NCI-H187 treated with DMSO at 0.1 percent for 48 hours (cell line): ENCODE measurements at regions not wholly inside any gene's neighbourhood (a gene's known extent, or its start where the extent isn't known, plus 50 kb on each side); places are given as distances from the start of the nearest gene placed in this dataset.
"Not testable (repeated sequence)": the region's sequence is repeated elsewhere in the genome, so short reads cannot be mapped to it uniquely, and the experiment has no call there.

Source experiments
- DNase-seq: peaks from one replicate; lab custom pipeline; 2025; lab: John Stamatoyannopoulos, UW

DNA sequence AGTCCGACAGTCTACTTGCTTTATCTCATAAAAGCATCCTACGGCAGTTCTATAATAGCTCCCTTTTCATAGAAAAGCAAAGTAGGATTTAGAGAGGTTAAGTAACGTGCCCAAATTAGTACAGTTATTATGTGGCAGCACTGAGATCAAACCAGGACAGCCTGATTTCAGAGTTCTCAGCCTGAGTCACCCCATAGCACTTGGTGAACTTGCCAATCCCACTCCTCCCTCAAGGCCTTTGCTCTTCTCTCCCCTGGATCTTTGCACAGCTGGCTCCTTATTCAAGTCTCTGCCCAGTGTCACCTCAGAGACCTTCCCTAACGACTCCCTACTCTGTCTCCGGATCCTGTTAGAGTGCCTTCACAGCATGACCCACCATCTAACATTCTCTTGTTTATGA is 438.0 kb upstream of the NFE2L3 start:
- DNase-seq: no peak

DNA sequence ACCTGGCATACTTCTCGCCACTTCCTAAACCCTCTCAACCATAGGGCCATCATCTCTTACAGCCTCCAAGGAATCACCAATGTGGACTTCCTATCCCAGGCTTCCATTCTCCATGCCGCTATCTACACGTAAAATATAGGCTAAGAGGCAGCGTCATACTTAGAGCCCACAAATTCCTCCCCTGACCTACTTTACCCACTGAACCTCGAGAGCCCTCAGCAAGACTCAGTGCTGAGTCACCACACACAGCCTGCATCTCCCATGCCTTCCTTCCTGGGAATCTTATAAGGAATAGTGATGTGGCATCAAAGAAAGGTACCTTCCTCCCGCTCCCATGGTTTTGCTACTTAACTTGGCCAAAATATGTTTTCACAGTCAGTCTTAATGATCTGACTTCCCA is 435.6 kb upstream of the NFE2L3 start:
- DNase-seq: no peak

DNA sequence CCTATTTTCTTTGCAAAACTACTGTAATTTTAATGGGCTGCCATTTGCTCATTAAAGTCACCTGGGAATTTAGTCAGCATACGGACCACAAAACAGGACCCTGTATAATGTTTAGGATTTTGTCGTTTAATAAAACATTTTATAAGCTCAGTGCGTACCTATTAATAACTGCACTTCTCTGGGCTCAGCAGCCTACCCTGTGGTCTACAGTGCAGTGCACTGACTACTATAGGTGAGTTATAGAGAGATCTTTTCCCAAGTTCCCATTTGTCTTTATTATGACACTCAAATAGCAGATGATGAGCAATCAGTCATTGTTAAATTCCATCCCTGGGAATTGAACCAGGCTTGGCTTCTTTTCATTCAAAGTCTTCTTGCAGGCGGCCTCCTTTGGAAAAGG is 433.4 kb upstream of the NFE2L3 start:
- DNase-seq: no peak

DNA sequence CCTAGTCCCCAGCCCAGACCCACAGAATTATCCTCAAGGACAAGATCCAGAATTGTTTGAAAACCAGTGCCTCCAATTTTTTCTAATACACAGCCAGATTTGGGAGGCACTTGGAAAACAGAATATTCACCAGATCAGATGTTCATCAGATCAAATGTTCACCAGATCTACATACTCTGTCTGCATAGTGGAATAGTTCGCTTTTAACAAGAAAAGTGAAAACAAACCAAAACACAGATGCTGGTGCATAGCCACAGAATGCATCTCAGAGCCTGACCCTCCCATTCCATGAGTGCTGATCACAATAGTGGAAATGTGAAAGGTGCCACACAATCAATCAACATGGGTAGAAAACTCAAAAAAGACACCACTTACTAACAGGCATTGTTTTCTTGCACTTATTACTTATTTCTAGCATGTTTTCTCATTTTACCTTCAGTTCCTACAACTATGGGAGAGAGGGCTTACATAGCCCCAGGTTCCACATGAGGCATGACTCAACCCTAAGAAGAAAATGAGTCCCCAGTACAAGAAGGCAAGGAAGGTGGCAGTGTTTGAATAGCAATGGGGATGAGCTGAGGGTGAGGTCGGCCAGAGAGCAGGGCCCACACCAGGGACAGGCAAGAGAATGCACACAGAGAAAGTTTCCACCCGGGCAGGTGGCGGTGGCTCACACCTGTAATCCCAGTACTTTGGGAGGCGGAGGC is 432.7 kb upstream of the NFE2L3 start:
- no peak for DNase-seq

DNA sequence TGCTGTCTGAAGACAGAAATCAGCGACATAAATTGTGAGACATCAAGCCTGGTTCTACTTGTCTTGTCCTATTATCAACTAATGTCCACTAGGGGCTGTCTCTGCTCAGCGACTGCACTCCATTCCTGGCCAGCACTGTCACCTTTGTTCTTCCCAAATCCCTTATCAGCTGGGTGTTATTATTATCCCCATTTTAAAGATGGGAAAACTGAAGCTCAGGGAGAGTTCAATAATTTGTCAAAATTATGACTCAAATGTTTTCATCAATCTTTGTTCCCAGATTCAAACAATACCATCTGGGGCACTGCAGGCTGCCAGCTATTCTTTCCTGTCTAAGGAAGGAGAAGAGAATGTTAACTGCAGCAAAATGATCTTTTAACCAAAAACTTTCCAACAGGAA is 431.6 kb upstream of the NFE2L3 start:
- DNase-seq: no peak

DNA sequence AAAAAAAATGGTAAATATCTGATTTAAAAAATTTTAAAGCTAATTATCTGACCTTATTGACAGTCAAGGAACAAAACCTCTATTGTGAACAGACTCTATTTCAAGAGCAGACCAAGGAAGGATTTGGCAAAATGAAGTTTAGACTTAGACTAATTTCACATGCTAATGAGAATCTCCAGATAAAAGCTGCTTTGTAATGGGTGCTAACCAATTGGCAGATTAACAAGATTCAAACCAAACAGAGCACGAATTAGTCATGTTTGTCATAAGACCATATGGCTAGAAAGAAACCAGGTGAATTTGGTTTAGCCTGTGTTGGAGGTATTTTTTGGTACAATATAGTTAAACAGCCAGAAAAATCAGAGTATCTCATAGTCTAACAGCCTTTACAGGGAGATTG is 429.1 kb upstream of the NFE2L3 start:
- DNase-seq: no peak

DNA sequence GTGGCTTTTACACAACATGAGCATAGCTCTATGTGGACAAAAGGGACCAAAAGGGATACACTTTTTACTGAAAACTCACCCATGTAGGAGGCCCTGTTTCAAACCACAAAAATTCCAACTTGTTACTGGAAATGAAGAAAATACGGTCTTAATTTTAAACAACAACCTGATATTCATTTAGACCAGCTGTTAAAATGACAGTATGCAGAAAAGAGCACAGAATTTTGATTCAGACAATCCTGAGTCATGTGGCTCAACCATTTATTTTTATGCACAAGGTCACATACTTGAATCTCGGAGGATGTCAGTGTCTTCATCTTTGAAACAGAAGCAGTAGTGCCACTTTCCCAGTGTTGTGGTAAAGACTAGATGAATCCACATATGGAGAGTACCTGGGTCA is 426.5 kb upstream of the NFE2L3 start:
- no peak for DNase-seq

DNA sequence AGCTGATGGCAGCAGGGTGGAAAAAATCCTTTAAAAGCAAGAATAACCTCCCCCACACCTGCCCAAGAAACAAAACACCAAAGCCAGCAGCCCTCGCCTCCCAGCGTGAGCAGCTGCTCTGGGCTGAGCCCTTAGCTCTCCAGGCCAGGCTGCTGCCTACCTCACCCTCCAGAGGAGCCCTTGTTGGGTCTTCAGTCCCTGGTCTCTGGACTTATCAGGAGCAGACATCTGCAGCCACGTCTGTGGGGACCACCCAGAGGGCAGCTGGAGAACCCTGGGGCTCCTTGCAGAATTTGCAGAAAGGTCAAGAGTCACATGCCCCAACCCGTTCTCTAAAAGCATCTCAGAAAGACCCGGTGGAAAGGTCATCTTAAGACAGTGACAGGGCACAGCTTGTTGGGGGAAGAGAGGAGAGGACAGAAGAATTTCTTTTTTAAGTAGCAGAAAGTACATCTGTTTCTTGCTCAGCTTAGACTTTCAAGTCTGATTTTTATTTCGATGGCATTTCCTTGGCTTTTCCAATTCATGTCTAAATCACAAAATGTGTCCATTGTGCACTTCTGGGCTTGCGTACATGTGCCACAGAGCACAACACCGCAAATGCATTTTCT is 425.7 kb upstream of the NFE2L3 start:
- DNase-seq: peak; percentile 46

DNA sequence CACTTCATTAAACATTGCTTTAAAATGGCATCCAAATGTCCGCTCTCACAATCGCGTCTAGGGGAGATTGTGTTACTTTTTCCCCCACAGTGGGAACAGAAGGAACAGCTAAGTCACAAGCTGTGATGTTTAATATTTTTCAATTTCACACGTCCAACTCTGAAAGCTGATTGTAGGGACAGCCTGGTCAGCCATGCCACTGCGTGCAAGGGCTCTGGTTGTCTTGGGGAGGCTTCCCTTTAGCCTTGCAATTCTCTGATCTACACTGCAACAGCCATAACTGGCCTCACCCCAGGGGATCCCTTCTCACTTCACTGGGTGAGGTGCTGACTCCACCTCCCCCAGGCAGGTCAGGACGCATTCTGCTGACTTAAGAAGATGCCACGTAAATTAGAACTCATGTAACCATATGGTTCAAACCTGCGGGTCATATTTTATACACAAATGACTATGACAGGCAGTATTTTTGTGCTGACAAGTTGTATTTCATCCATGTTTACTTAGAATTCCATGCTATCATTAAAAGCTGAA is 425.2 kb upstream of the NFE2L3 start:
- DNase-seq: no peak

DNA sequence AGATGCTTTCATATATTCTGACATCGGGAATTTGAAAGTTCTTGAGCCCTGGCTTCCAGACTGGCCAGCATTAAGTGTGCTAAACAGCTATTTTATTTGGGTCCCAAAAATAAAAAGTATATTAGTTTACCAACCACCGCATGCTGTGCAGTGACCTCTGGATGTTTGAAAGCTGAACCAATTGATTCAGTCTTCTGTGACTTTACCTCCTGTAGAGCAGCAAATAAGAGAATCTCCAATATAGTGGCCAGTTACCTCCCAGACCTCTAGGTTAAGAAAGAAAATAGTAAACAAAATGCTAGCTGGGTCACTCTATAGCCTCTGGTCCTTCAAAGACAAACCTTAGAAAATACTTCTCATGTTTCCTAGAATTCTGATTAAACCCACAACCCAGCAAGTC is 424.6 kb upstream of the NFE2L3 start:
- DNase-seq: no peak

DNA sequence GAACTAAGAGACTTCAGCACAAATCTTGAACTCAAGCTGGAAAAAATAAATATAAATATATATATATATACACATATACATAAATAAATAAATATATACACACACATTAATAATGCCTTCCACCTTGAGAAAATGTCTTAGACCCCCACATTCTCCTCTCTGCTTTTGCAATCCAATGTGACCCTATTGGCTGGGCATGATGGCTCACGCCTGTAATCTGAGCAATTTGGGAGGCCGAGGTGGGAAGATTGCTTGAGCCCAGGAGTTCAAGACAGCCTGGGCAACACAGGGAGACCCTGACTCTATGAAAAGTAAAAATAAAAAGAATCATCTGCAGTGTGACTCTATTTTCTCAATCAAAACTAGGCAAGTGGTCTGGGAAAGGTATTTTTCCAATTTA is 424.1 kb upstream of the NFE2L3 start:
- no peak for DNase-seq

DNA sequence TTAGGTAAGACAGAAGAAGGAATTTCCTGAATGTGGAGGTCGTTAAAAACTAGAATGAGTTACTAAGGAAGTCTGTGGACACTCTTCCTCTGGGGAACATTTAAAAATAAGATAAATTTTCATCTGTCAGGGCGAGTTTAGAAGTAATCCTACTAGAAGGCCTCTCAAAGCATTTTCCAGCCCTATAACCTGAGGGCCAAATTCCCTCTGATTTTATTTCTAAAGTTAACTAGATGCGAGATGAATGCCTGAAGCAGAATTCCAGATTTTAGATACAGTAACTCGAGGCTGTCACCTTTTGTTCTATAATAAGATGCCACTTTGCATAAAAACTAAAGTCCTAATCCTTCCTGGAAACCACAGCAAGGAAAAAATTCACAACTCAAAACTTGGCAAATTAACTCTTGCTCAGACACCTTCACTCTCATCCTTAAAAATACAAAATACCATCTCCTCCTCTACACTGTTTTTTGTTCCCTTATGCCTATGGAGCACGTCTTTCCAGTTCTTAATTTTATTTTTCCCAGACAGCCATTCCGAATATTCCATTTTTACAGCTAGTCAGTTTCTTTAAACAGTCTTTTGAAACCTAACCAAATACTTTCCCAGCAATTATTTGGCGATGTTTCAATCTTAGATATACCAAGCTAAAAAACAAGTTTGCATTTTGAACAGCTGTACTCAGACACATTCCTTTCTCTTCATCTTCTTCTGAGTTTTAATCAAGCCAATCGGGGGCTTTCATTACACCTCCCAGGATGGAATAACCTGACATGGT is 420.7 kb upstream of the NFE2L3 start:
- no peak for DNase-seq

DNA sequence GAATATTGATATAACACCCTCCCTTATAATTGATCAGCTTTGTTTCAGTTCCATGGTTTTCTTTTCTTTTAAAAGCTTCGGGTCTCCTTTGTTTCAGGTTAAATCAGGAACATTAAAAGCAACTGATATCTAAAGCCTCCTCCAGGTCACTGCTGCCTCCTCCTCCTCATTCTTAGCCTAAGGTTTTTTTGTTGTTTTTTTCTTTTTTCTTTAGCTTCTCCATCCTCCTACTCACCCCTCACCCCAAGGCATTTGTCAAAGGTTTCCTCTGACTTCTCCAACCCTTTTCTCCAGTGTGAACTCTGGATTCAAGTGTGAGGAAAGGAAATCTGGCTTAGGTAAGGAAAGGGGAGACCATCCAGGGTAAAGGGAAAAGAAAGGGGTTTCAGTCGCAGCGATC is 420.2 kb upstream of the NFE2L3 start:
- no peak for DNase-seq

DNA sequence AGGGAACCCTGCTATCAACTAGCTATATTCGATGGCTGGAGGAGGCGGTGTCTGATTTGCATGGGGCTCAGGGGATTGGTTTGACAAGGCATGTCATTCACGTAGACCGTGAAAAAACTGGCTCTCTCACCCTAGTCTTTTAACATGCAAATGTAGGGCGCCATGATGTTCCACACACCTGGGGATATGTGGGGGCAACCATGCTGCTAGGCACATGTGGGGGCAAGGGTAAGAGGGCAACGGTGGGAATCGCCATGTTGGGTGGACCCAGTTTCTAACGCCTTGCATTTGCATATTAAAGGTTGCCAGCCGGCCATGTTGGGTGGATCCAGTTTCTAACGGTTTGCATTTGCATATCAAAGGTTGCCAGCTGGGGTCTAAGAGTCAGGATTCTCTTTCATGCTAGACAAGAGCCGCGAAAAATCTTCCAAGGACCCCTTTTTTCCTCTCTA is 419.2 kb upstream of the NFE2L3 start:
- DNase-seq: no peak

DNA sequence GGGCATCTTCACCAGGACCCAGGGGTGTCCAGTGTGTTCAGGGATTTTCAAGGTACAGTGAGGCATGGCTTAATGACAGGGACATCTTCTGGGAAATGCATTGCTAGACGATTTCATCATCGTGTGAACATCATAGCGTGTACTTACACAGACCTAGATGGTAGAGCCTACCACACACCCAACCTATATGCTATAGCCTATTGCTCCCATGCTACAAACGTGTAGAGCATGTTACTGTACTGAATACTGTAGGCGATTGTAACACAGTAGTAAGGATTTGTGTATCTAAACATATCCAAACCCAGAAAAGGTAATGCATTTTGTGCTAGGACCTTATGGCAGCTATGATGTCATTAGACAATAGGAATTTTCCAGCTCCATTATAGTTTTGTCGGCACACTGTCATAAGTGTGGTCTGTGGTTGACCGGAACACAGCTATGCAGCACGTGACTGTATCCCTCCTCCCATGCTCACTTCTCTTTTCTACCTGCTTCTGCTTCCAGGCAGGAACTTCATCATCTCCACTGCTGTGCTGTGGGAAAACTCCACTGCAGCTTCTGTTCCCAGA is 416.2 kb upstream of the NFE2L3 start:
- DNase-seq: no peak

DNA sequence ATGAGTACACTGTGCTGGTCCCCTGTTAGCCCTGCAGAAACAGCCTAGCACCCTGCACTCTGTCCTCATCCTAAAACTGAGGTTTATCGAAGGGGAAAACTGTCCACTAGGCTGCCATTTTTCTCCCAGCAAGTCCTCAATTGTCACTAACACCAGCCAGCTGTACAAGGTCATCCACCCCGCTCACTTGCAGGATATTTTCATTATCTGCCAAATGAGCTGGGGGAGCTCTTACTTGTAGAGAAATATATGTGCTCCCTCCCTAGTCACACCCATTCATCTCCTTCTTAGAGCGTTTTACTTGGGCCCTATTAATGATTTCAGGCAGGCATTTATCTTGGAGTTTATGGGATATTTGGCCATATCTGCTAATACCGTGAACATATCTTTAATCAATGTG is 413.5 kb upstream of the NFE2L3 start:
- DNase-seq: no peak

DNA sequence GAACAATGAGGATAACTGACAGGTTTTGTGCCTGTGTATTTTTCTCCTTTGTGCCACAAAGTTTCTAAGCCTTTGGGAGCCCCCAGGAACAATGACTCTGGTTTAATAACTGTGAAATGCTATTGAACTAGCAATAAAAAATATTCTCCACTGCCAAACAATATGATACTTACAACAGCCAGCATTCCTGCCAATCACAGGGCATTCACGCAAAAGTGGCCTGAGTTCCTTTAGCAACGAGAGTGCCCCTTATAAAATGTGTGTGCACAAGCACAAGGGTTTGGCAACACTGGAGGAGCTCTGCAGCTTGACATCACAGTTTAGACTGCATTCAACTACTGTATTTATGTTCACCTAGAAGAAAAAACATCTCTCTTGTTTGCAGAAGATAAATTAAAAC is 412.9 kb upstream of the NFE2L3 start:
- DNase-seq: no peak

DNA sequence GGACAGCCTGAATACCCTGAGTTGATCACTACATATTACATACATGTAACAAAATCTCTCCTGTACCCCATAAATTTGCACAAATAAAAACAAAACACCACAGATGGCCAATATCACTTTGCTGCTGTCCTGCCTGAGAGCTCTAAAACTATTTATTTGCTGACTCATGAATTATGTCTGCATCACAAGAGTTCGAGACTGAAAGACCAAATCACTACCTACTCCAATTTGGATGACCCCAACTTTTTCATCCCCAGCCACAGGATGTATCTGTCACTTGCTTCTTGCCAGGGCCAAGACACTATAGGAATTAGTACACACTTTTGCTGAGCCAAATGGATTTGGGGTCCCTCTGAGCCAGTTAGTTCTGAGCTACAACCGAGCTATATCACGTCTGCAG is 409.7 kb upstream of the NFE2L3 start:
- no peak for DNase-seq

DNA sequence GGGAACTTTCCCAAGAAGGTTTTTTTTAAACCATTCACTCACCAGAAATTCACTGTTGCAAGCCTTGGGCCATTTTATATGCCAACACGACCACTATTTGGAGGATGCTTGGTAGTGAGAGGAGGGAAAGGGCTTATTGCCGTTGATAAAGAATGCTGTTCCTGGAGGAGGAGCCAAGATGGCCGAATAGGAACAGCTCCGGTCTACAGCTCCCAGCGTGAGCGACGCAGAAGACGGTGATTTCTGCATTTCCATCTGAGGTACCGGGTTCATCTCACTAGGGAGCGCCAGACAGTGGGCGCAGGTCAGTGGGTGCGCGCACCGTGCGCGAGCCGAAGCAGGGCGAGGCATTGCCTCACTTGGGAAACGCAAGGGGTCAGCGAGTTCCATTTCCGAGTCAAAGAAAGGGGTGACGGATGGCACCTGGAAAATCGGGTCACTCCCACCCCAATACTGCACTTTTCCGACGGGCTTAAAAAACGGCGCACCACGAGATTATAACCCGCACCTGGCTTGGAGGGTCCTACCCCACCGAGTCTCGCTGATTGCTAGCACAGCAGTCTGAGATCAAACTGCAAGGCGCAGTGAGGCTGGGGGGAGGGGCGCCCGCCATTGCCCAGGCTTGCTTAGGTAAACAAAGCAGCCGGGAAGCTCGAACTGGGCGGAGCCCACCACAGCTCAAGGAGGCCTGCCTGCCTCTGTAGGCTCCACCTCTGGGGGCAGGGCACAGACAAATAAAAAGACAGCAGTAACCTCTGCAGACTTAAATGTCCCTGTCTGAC is 408.1 kb upstream of the NFE2L3 start:
- not testable (repeated sequence) for DNase-seq

DNA sequence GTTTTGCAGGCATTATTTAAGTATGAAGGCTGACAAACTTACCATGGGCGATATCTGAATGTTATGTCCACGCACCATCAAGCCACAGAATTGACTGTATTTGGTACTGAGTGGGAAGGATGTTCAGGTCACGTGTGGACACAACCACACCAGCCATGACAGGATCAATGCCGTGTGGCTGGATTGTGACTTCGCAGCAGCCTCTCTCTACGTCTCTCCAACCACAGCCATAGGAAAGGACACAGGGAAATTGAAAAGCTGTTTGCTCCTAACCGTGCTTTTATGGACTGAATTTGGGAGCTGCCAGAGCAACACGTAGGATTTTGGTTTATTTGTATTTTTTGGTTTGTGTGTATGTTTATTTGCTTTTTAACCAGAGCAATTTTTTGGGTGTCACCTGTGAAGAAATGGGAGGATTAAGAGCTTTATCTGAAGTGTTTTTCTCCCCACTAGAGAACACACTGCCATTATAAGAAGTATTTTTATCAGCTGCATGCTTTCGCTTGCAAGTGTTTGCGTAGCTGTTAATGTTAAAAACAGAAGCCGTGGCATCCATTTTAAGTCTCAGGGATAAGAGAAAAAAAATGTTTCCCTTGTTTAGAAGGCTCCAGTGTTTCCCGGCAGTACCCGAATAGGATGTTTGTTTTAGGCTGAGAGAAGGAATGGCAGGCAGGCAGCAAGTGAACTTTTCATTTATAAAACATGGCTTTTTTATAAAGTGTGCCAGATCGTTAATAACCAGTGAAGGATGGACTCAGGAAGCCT is 401.1 kb upstream of the NFE2L3 start:
- DNase-seq: no peak

DNA sequence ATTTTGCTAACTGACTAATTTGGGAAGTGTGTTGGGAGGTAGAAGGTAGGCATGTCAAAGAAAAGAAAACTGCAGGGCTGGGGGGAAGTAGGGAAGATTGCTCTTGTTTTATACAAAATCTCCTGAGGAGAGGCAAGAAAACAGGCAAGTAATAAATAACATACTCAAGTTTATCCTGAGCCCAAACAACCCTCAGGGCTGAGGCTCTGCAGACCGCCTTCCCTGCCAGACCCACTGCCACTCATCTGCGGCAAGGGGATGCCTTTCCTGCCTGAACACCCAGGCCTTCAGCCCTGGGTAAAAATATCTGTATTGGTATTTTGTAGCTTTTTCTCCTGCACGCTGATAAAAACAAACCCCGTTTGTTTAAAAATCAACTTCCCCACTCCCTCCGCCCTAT is 399.8 kb upstream of the NFE2L3 start:
- DNase-seq: no peak
